KG1 (cell line): ENCODE measurements at regions not wholly inside any gene's neighbourhood (a gene's known extent, or its start where the extent isn't known, plus 50 kb on each side); places are given as distances from the start of the nearest gene placed in this dataset.
"Not testable (repeated sequence)": the region's sequence is repeated elsewhere in the genome, so short reads cannot be mapped to it uniquely, and the experiment has no call there.

ENCODE experiments used
- DNase-seq: peaks from one replicate; lab custom pipeline; 2025; lab: John Stamatoyannopoulos, UW

GRCh38 chr2:147015591-147015990, 829.2 kb upstream of the ACVR2A start:
- no peak for DNase-seq

GRCh38 chr2:147013696-147014392, 831.0 kb upstream of the ACVR2A start:
- DNase-seq, result no peak

GRCh38 chr2:147008481-147008880, 836.3 kb upstream of the ACVR2A start:
- DNase-seq, result no peak

GRCh38 chr2:147006736-147007141, 838.1 kb upstream of the ACVR2A start:
- DNase-seq, result no peak

GRCh38 chr2:147003081-147003480, 841.7 kb upstream of the ACVR2A start:
- no peak for DNase-seq

- DNase-seq, result no peak
These were observed 842.6 kb upstream of the ACVR2A start for GRCh38 chr2:147002256-147002655.

- DNase-seq, result no peak
These were observed 843.8 kb upstream of the ACVR2A start for GRCh38 chr2:147001061-147001460.

GRCh38 chr2:147000151-147000550, 844.7 kb upstream of the ACVR2A start:
- not testable (repeated sequence) for DNase-seq

GRCh38 chr2:146997945-146998344, 846.9 kb upstream of the ACVR2A start:
- DNase-seq, result no peak

- DNase-seq, result no peak
These were observed 847.3 kb upstream of the ACVR2A start for GRCh38 chr2:146997488-146997887.

GRCh38 chr2:146994246-146994645, 850.6 kb upstream of the ACVR2A start:
- no peak for DNase-seq

- DNase-seq, result no peak
These were observed 852.4 kb upstream of the ACVR2A start for GRCh38 chr2:146992466-146992865.

- no peak for DNase-seq
These were observed 852.8 kb upstream of the ACVR2A start for GRCh38 chr2:146992057-146992456.

GRCh38 chr2:146990311-146991054, 854.3 kb upstream of the ACVR2A start:
- no peak for DNase-seq

GRCh38 chr2:146989741-146990140, 855.1 kb upstream of the ACVR2A start:
- DNase-seq, result no peak

GRCh38 chr2:146987996-146988395, 856.8 kb upstream of the ACVR2A start:
- DNase-seq, result no peak

- no peak for DNase-seq
These were observed 858.7 kb upstream of the ACVR2A start for GRCh38 chr2:146986161-146986560.

- no peak for DNase-seq
These were observed 859.1 kb upstream of the ACVR2A start for GRCh38 chr2:146985753-146986152.

GRCh38 chr2:146984014-146984413, 860.8 kb upstream of the ACVR2A start:
- DNase-seq, result no peak

GRCh38 chr2:146982393-146982846, 862.4 kb upstream of the ACVR2A start:
- DNase-seq, result no peak

- DNase-seq, result no peak
These were observed 862.9 kb upstream of the ACVR2A start for GRCh38 chr2:146981921-146982320.

- no peak for DNase-seq
These were observed 865.1 kb upstream of the ACVR2A start for GRCh38 chr2:146979746-146980145.
